ENCODE measurements at regions not wholly inside any gene's neighbourhood (a gene's known extent, or its start where the extent isn't known, plus 50 kb on each side); places are given as distances from the start of the nearest gene placed in this dataset.

DNA sequence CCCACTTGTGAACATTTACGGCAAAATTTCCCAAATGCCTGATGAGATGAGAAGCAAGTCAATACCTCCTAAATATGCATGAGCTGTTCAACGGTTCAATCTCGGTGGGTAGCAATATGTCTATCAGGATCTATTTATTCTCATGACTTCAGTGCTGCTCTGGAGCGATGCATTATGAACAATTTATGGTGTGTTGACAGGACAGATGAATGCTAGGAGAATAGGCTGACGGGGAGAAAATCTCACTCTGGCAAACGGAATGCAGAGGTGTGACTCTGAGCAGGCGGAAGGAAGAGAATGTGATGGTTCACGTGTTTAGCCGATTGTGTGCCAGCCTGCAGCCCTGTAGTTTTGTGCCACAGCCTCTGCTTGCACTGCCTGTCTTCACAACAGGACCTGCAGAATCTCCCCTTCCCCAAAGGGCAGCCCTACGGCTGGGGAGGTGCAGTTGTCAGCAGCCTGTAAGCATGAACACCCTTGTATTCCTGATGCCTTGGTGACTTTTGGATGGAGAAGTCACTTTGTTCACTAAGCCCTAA is 345.2 kb downstream of the PHKB start:
- TF ChIP-seq SUZ12 (IDR thresholded peaks at IDR 0.05; ENCODE audit: extremely low read depth, insufficient read depth, insufficient read length) (no peak), YY1 (IDR thresholded peaks at IDR 0.05; ENCODE audit: insufficient read depth, insufficient read length) (no peak), ZNF274 (IDR thresholded peaks at IDR 0.05; ENCODE audit: low read depth, low read length) (no peak)

Measured in NT2/D1 (cell line).